H1 (cell line): ENCODE measurements at regions not wholly inside any gene's neighbourhood (a gene's known extent, or its start where the extent isn't known, plus 50 kb on each side); places are given as distances from the start of the nearest gene placed in this dataset.

Experiments used
- CTCF ChIA-PET: fragments of 300-600 bp; sonication (Branson Sonifier 250); formaldehyde crosslinking; loops from one replicate; lab custom pipeline; 2021; ENCODE audit not compliant: partially characterized antibody; lab: Charles Lee
- POLR2A ChIA-PET: fragments of 300-600 bp; sonication (Branson Sonifier 250); formaldehyde crosslinking; loops from one replicate; lab custom pipeline; 2021; ENCODE audit warnings: inconsistent platforms; ENCODE audit not compliant: partially characterized antibody; lab: Charles Lee
- DNase-seq, 2 experiments: peaks; one replicate each; pipeline versions ENCODE4 v3.0.0 to v3.0.0-alpha.2; 2010 to 2022; ENCODE audit warnings: low spot score in 2 of 2, low read depth in 1 of 2, mixed read lengths in 1 of 2
- FAIRE-seq: peaks from 2 replicates; lab custom pipeline; 2011; peaks lifted over from hg19 to GRCh38; lab: Jason Lieb, UNC
- H2AFZ ChIP-seq: 2 replicates; pipeline ENCODE4 v1.8.1; 2012; ENCODE audit warnings: low read length, inconsistent platforms
- H2AK5ac ChIP-seq: 2 replicates; pipeline ENCODE4 v1.6.1; 2013; ENCODE audit warnings: low read depth, low read length
- H2BK120ac ChIP-seq: replicated peaks from 2 replicates; pipeline ENCODE3; 2013; ENCODE audit warnings: low read depth, low read length, inconsistent platforms
- H2BK12ac ChIP-seq: 2 replicates; pipeline ENCODE4 v1.6.1; 2013; ENCODE audit warnings: low read depth, low read length
- H2BK15ac ChIP-seq: 2 replicates; pipeline ENCODE4 v1.6.1; 2013; ENCODE audit warnings: low read length
- H2BK20ac ChIP-seq: 2 replicates; pipeline ENCODE4 v1.6.1; 2013; ENCODE audit warnings: low read length
- H2BK5ac ChIP-seq: 2 replicates; pipeline ENCODE4 v1.6.1; 2013; ENCODE audit warnings: low read depth, low read length
- H3K14ac ChIP-seq: 2 replicates; pipeline ENCODE4 v1.6.1; 2013; ENCODE audit warnings: inconsistent platforms; ENCODE audit not compliant: insufficient read length
- H3K18ac ChIP-seq: 2 replicates; pipeline ENCODE4 v1.6.1; 2013; ENCODE audit warnings: low read length; ENCODE audit errors: extremely low read depth
- H3K23ac ChIP-seq: 2 replicates; pipeline ENCODE4 v1.6.1; 2013; ENCODE audit warnings: inconsistent platforms; ENCODE audit not compliant: insufficient read length
- H3K23me2 ChIP-seq: 2 replicates; pipeline ENCODE4 v1.6.1; 2013; ENCODE audit warnings: low read depth, low read length
- H3K27ac ChIP-seq: 2 replicates; pipeline ENCODE4 v1.6.1; 2011; ENCODE audit warnings: low read depth, low read length, inconsistent platforms
- H3K27me3 ChIP-seq, 4 experiments: replicated peaks in 1 of 4; 1 replicate in 1 of 4; 2 replicates in 3 of 4; pipeline versions ENCODE4 v1.6.1 to v1.8.1; 2011 to 2013; ENCODE audit warnings: low read length in 3 of 4, mild to moderate bottlenecking in 3 of 4, inconsistent platforms in 2 of 4, mixed read lengths in 2 of 4, moderate library complexity in 1 of 4; ENCODE audit not compliant: control insufficient read depth in 3 of 4, insufficient read depth in 3 of 4; ENCODE audit errors: extremely low read depth in 1 of 4
- H3K36me3 ChIP-seq, 4 experiments: 2 replicates each; pipeline versions ENCODE4 v1.6.1 to v1.8.1; 2011 to 2013; ENCODE audit warnings: mild to moderate bottlenecking in 4 of 4, low read length in 3 of 4, moderate library complexity in 2 of 4, control low read depth in 1 of 4, inconsistent platforms in 1 of 4; ENCODE audit not compliant: insufficient read depth in 4 of 4, control insufficient read depth in 2 of 4
- H3K4ac ChIP-seq: replicated peaks from 2 replicates; pipeline ENCODE3; 2013; ENCODE audit warnings: low read length, low read depth, mixed read lengths, inconsistent platforms; ENCODE audit not compliant: insufficient read length
- H3K4me1 ChIP-seq, 4 experiments: replicated peaks in 1 of 4; 1 replicate in 1 of 4; 2 replicates in 3 of 4; pipeline versions ENCODE4 v1.6.1 to v1.8.1; 2011 to 2013; ENCODE audit warnings: low read length in 3 of 4, inconsistent platforms in 2 of 4, mixed read lengths in 1 of 4; ENCODE audit not compliant: insufficient read depth in 4 of 4, control insufficient read depth in 3 of 4
- H3K4me2 ChIP-seq, 2 experiments: 2 replicates each; pipeline versions ENCODE4 v1.6.1 to v1.8.1; 2011 to 2013; ENCODE audit warnings: low read depth in 2 of 2, low read length in 2 of 2, control low read depth in 1 of 2, inconsistent platforms in 1 of 2, mild to moderate bottlenecking in 1 of 2; ENCODE audit not compliant: insufficient read depth in 1 of 2
- H3K4me3 ChIP-seq, 4 experiments: fragments of 200-600, 300-600 bp in 1 of 4; sonication (generic), shearing (Covaris generic), sonication (Bioruptor Twin) in 1 of 4; 2 replicates each; pipeline versions ENCODE4 v1.5.1 to v1.8.1; 2011 to 2016; ENCODE audit warnings: low read length in 4 of 4, low read depth in 3 of 4, control low read depth in 2 of 4, inconsistent platforms in 2 of 4, mild to moderate bottlenecking in 2 of 4, mixed read lengths in 1 of 4, moderate library complexity in 1 of 4; ENCODE audit not compliant: insufficient read depth in 2 of 4; ENCODE audit errors: extremely low read depth in 1 of 4
- H3K56ac ChIP-seq: replicated peaks from 2 replicates; pipeline ENCODE3; 2013; ENCODE audit warnings: low read depth, mild to moderate bottlenecking, mixed read lengths, low read length, inconsistent platforms; ENCODE audit not compliant: insufficient read length
- H3K79me1 ChIP-seq: 2 replicates; pipeline ENCODE4 v1.6.1; 2013; ENCODE audit warnings: low read depth, low read length, control low read depth
- H3K79me2 ChIP-seq, 2 experiments: 2 replicates each; pipeline versions ENCODE4 v1.6.1 to v1.8.1; 2012 to 2013; ENCODE audit warnings: low read length in 2 of 2, mild to moderate bottlenecking in 2 of 2, inconsistent platforms in 1 of 2; ENCODE audit not compliant: insufficient read depth in 2 of 2, control insufficient read depth in 1 of 2
- H3K9ac ChIP-seq, 4 experiments: replicated peaks in 1 of 4; 1 replicate in 1 of 4; 2 replicates in 3 of 4; pipeline versions ENCODE4 v1.6.1 to v1.8.1; 2011 to 2013; ENCODE audit warnings: low read depth in 3 of 4, low read length in 3 of 4, control low read depth in 2 of 4, mild to moderate bottlenecking in 2 of 4, moderate library complexity in 2 of 4, inconsistent platforms in 1 of 4; ENCODE audit errors: extremely low read depth in 1 of 4
- H3K9me3 ChIP-seq, 2 experiments: 2 replicates each; pipeline versions ENCODE4 v1.6.1 to v1.8.1; 2012 to 2013; ENCODE audit warnings: mild to moderate bottlenecking in 2 of 2, moderate library complexity in 2 of 2, control low read depth in 1 of 2, inconsistent platforms in 1 of 2, low read depth in 1 of 2, low read length in 1 of 2, mixed read lengths in 1 of 2; ENCODE audit not compliant: insufficient read depth in 2 of 2
- H4K20me1 ChIP-seq, 2 experiments: replicated peaks in 1 of 2; 2 replicates each; pipeline versions ENCODE3 to v1.8.1; 2011 to 2013; ENCODE audit warnings: inconsistent platforms in 2 of 2, low read length in 2 of 2, mild to moderate bottlenecking in 1 of 2; ENCODE audit not compliant: insufficient read depth in 2 of 2, control insufficient read depth in 1 of 2
- H4K5ac ChIP-seq: 2 replicates; pipeline ENCODE4 v1.6.1; 2013; ENCODE audit warnings: low read length, low read depth, mixed read lengths, inconsistent platforms; ENCODE audit not compliant: insufficient read length
- H4K8ac ChIP-seq: 2 replicates; pipeline ENCODE4 v1.8.0; 2013; ENCODE audit warnings: mild to moderate bottlenecking, moderate library complexity, low read length, inconsistent platforms; ENCODE audit not compliant: insufficient read depth; ENCODE audit errors: extremely low read depth
- H4K91ac ChIP-seq: replicated peaks from 2 replicates; pipeline ENCODE3; 2013; ENCODE audit warnings: low read length, mixed read lengths, inconsistent platforms; ENCODE audit not compliant: insufficient read length
- CHD2 ChIP-seq: IDR thresholded peaks from 2 replicates; pipeline ENCODE4 v1.6.1; 2012; ENCODE audit warnings: low read length, improper control_type of control experiment
- CTCF ChIP-seq, 3 experiments: IDR thresholded peaks; 1 replicate in 2 of 3; 2 replicates in 1 of 3; pipeline versions ENCODE4 v1.5.1 to v1.6.1; 2011; ENCODE audit warnings: low read length in 3 of 3, mild to moderate bottlenecking in 3 of 3, inconsistent platforms in 2 of 3, low read depth in 1 of 3, moderate library complexity in 1 of 3; ENCODE audit not compliant: insufficient read depth in 1 of 3; ENCODE audit errors: control extremely low read depth in 1 of 3
- EZH2 ChIP-seq: fragments of 200-600 bp; sonication (generic); IDR thresholded peaks from 2 replicates; pipeline ENCODE4 v1.7.1; 2012; ENCODE audit warnings: low read depth, mild to moderate bottlenecking, moderate library complexity, low read length, inconsistent platforms; ENCODE audit not compliant: severe bottlenecking
- GTF2F1 ChIP-seq: IDR thresholded peaks from 2 replicates; pipeline ENCODE4 v1.6.1; 2012; ENCODE audit warnings: low read depth, low read length, improper control_type of control experiment, borderline replicate concordance
- KDM5A ChIP-seq: fragments of 200-600 bp; IDR thresholded peaks from 2 replicates; pipeline ENCODE4 v1.7.1; 2012; ENCODE audit warnings: mild to moderate bottlenecking, low read length, inconsistent platforms, mixed read lengths
- MAFK ChIP-seq: IDR thresholded peaks from 2 replicates; pipeline ENCODE4 v1.6.1; 2012; ENCODE audit warnings: low read depth, mild to moderate bottlenecking, improper control_type of control experiment, low read length
- MAX ChIP-seq: IDR thresholded peaks from 2 replicates; pipeline ENCODE4 v1.6.1; 2012; ENCODE audit warnings: inconsistent platforms
- POLR2AphosphoS5 ChIP-seq: IDR thresholded peaks from 2 replicates; pipeline ENCODE4 v1.6.1; 2011; ENCODE audit warnings: low read depth, low read length
- SIRT6 ChIP-seq: IDR thresholded peaks from one replicate; pipeline ENCODE4 v1.7.1; 2012; ENCODE audit warnings: low read length, inconsistent platforms
- SP1 ChIP-seq: IDR thresholded peaks from 2 replicates; pipeline ENCODE4 v1.6.1; 2011; ENCODE audit warnings: low read depth, low read length
- SP4 ChIP-seq: IDR thresholded peaks from 2 replicates; pipeline ENCODE4 v1.6.1; 2012; ENCODE audit warnings: low read length, inconsistent platforms
- WGBS, 2 experiments: shearing (Covaris generic) in 1 of 2; methylation state at CpG; one replicate each; pipeline versions ENCODE4 v1.1.6 to v1.1.7; 2013 to 2015; ENCODE audit warnings: low lambda C conversion rate in 2 of 2, mixed read lengths in 2 of 2, inconsistent platforms in 1 of 2, low coverage in 1 of 2, missing lambda C conversion rate in 1 of 2; ENCODE audit not compliant: insufficient replicate concordance in 2 of 2, insufficient coverage in 1 of 2, insufficient read length in 1 of 2; ENCODE audit errors: extremely low coverage in 1 of 2, missing lambda C conversion rate in 1 of 2; 5-methylcytosine and 5-hydroxymethylcytosine counted together

GRCh38 chr2:49834433-49834832 is 680.1 kb upstream of the FSHR start:
- Histone ChIP-seq H3K23ac (no peak overlapping the region), H2BK15ac (no peak overlapping the region), H2BK5ac (no peak overlapping the region), H2BK20ac (no peak overlapping the region), H3K9me3 (no peaks in the 10 kb centered on the region), H3K9ac (no peak overlapping the region), H3K4me2 (no peak overlapping the region), H3K27ac (no peak overlapping the region), H2AK5ac (no peak overlapping the region), H2BK120ac (no peak overlapping the region), H3K56ac (no peak overlapping the region), H2AFZ (0 out of 2 replicates have a peak overlapping the region, but pooled peaks have one; percentile 5), H3K4ac (no peak overlapping the region), H4K20me1 (no peaks in the 10 kb centered on the region), H4K91ac (no peak overlapping the region), H3K27me3 (no peaks in the 10 kb centered on the region), H3K4me1 (peaks cover 0 to 2% (median 0%) of the 10 kb centered on the region in 4 experiments; a peak in 1 of 7 replicates), H3K79me2 (no peaks in the 10 kb centered on the region), H3K14ac (no peak overlapping the region), H3K23me2 (no peaks in the 10 kb centered on the region), H3K18ac (no peak overlapping the region), H4K8ac (no peak overlapping the region), H3K36me3 (no peaks in the 10 kb centered on the region), H3K79me1 (no peaks in the 10 kb centered on the region), H2BK12ac (no peak overlapping the region), H4K5ac (no peak overlapping the region), H3K4me3 (no peak overlapping the region)
- FAIRE-seq: no peak
- no peak for DNase-seq
- ChIA-PET CTCF (no interaction called here), POLR2A (interaction anchor here (0.5 to 1.2 kb wide), 2 partner anchors 9 to 138 kb away, joined by 3 to 4 read pairs; no protein-coding TSS in a partner anchor)
- TF ChIP-seq CTCF (IDR thresholded peaks at IDR 0.05; ENCODE audit: control extremely low read depth in 1 of 3, insufficient read depth in 1 of 3, low read depth in 1 of 3, low read length in 3 of 3) (no peak), MAX (no peak), MAFK (no peak), GTF2F1 (no peak), SP4 (no peak), CHD2 (no peak), SP1 (no peak), KDM5A (no peak), SIRT6 (no peak), POLR2AphosphoS5 (no peak), EZH2 (no peak)
- WGBS, 2 experiments: 85% methylated on average over 1 of the region's 1 CpG; no CpG with 5 or more reads in 1 of the 2 experiments
